ENCODE measurements at regions not wholly inside any gene's neighbourhood (a gene's known extent, or its start where the extent isn't known, plus 50 kb on each side); places are given as distances from the start of the nearest gene placed in this dataset.

- no peaks in the 10 kb centered on the region for H3K27me3 ChIP-seq (ENCODE audit: insufficient read depth, poor library complexity, severe bottlenecking)
- TF ChIP-seq SPI1 (IDR thresholded peaks at IDR 0.05; ENCODE audit: borderline replicate concordance, low read depth) = no peak
- TF ChIP-seq CTCF (IDR thresholded peaks at IDR 0.05; ENCODE audit: insufficient read depth, low read length) = no peak
- TF ChIP-seq POLR2AphosphoS5 (IDR thresholded peaks at IDR 0.05; ENCODE audit: low read depth) = no peak
- TF ChIP-seq REST (IDR thresholded peaks at IDR 0.05; ENCODE audit: insufficient replicate concordance, low read depth) = no peak
- TF ChIP-seq GABPA (IDR thresholded peaks at IDR 0.05; ENCODE audit: low read depth) = no peak
- H3K27ac ChIP-seq (replicated peaks) = no peak overlapping the region
- no peak for DNase-seq (ENCODE audit: low read depth in 1 of 2, low spot score in 1 of 2)
- no peak overlapping the region for H3K4me3 ChIP-seq (replicated peaks; ENCODE audit: insufficient read depth, low read length)
Measured at GRCh38 chr10:8206882-8207281, 152.4 kb downstream of the GATA3 start.

GRCh38 chr10:8211631-8212030 is 157.1 kb downstream of the GATA3 start:
- TF ChIP-seq CTCF (IDR thresholded peaks at IDR 0.05; ENCODE audit: insufficient read depth, low read length) = no peak
- no peaks in the 10 kb centered on the region for H3K27me3 ChIP-seq (ENCODE audit: insufficient read depth, poor library complexity, severe bottlenecking)
- H3K4me3 ChIP-seq (replicated peaks; ENCODE audit: insufficient read depth, low read length) = no peak overlapping the region
- no peak overlapping the region for H3K27ac ChIP-seq (replicated peaks)
- DNase-seq (ENCODE audit: low read depth in 1 of 2, low spot score in 1 of 2) = no peak

GRCh38 chr10:8213735-8214134 is 159.2 kb downstream of the GATA3 start:
- H3K27me3 ChIP-seq (ENCODE audit: insufficient read depth, poor library complexity, severe bottlenecking) = no peaks in the 10 kb centered on the region
- no peak for DNase-seq (ENCODE audit: low read depth in 1 of 2, low spot score in 1 of 2)
- H3K27ac ChIP-seq (replicated peaks) = no peak overlapping the region
- no peak overlapping the region for H3K4me3 ChIP-seq (replicated peaks; ENCODE audit: insufficient read depth, low read length)
- TF ChIP-seq SPI1 (IDR thresholded peaks at IDR 0.05; ENCODE audit: borderline replicate concordance, low read depth) (no peak), GABPA (IDR thresholded peaks at IDR 0.05; ENCODE audit: low read depth) (no peak), POLR2AphosphoS5 (IDR thresholded peaks at IDR 0.05; ENCODE audit: low read depth) (no peak), REST (IDR thresholded peaks at IDR 0.05; ENCODE audit: insufficient replicate concordance, low read depth) (no peak), CTCF (IDR thresholded peaks at IDR 0.05; ENCODE audit: insufficient read depth, low read length) (no peak)

- no peak for DNase-seq (ENCODE audit: low read depth in 1 of 2, low spot score in 1 of 2)
- no peaks in the 10 kb centered on the region for H3K27me3 ChIP-seq (ENCODE audit: insufficient read depth, poor library complexity, severe bottlenecking)
- H3K4me3 ChIP-seq (replicated peaks; ENCODE audit: insufficient read depth, low read length) = no peak overlapping the region
- TF ChIP-seq REST (IDR thresholded peaks at IDR 0.05; ENCODE audit: insufficient replicate concordance, low read depth) (no peak), POLR2AphosphoS5 (IDR thresholded peaks at IDR 0.05; ENCODE audit: low read depth) (no peak), GABPA (IDR thresholded peaks at IDR 0.05; ENCODE audit: low read depth) (no peak), SPI1 (IDR thresholded peaks at IDR 0.05; ENCODE audit: borderline replicate concordance, low read depth) (no peak), CTCF (IDR thresholded peaks at IDR 0.05; ENCODE audit: insufficient read depth, low read length) (no peak)
- H3K27ac ChIP-seq (replicated peaks) = no peak overlapping the region
Measured at GRCh38 chr10:8214587-8214986, 160.1 kb downstream of the GATA3 start.

Data from HL-60 (cell line).